Prostate gland (tissue), 2 donors: ENCODE measurements at regions not wholly inside any gene's neighbourhood (a gene's known extent, or its start where the extent isn't known, plus 50 kb on each side); places are given as distances from the start of the nearest gene placed in this dataset.

ENCODE experiments used
- CTCF ChIP-seq, 4 experiments: fragments of 200-600 bp in 2 of 4; fragments of 450-650 bp in 2 of 4; sonication (generic) in 2 of 4; IDR thresholded peaks; 1 replicate in 3 of 4; 2 replicates in 1 of 4; pipeline ENCODE4 v1.5.1; 2016 to 2019; ENCODE audit warnings: antibody characterized with exemption in 4 of 4, mild to moderate bottlenecking in 2 of 4, moderate library complexity in 2 of 4
- POLR2A ChIP-seq: fragments of 450-650 bp; IDR thresholded peaks from one replicate; pipeline ENCODE4 v1.6.1; 2016; ENCODE audit warnings: antibody characterized with exemption, mild to moderate bottlenecking

- no peak for TF ChIP-seq CTCF (IDR thresholded peaks at IDR 0.05)
- no peak for TF ChIP-seq POLR2A
Measured at GRCh38 chr17:77318491-77319210, 177.9 kb downstream of the SEC14L1 start.
